SK-N-SH (cell line): ENCODE measurements at regions not wholly inside any gene's neighbourhood (a gene's known extent, or its start where the extent isn't known, plus 50 kb on each side); places are given as distances from the start of the nearest gene placed in this dataset.

ENCODE experiments used
- CHD2 ChIP-seq: fragments of 150-350 bp; IDR thresholded peaks from 2 replicates; pipeline ENCODE4 v1.6.1; 2018; ENCODE audit warnings: low read length; ENCODE audit not compliant: partially characterized antibody
- CTCF ChIP-seq: fragments of 200-600 bp; sonication (generic); IDR thresholded peaks from 2 replicates; pipeline ENCODE4 v1.6.1; 2017; ENCODE audit warnings: antibody characterized with exemption, mild to moderate bottlenecking, moderate library complexity
- ELF1 ChIP-seq: IDR thresholded peaks from 2 replicates; pipeline ENCODE4 v1.4.0; 2012
- EP300 ChIP-seq, 2 experiments: IDR thresholded peaks; 2 replicates each; pipeline versions ENCODE4 v1.4.0 to v1.6.1; 2012; ENCODE audit warnings: borderline replicate concordance in 1 of 2, low read depth in 1 of 2, low read length in 1 of 2
- GABPA ChIP-seq: IDR thresholded peaks from 2 replicates; pipeline ENCODE4 v1.4.0; 2012; ENCODE audit warnings: low read depth, mild to moderate bottlenecking
- GATA2 ChIP-seq: sonication (generic); formaldehyde crosslinking; IDR thresholded peaks from 2 replicates; pipeline ENCODE4 v1.5.0; 2020; ENCODE audit warnings: mild to moderate bottlenecking, missing genetic modification reagents
- JUND ChIP-seq: IDR thresholded peaks from 2 replicates; pipeline ENCODE4 v1.4.0; 2012
- MXI1 ChIP-seq: IDR thresholded peaks from 2 replicates; pipeline ENCODE4 v1.6.1; 2012; ENCODE audit warnings: mild to moderate bottlenecking, low read depth, low read length, improper control_type of control experiment
- RCOR1 ChIP-seq: fragments of 150-350 bp; IDR thresholded peaks from 2 replicates; pipeline ENCODE4 v1.6.1; 2017; ENCODE audit warnings: antibody characterized with exemption, low read length
- REST ChIP-seq: IDR thresholded peaks from 2 replicates; pipeline ENCODE4 v1.6.1; 2012; ENCODE audit warnings: mild to moderate bottlenecking, low read depth, low read length, moderate library complexity
- RFX5 ChIP-seq: IDR thresholded peaks from 2 replicates; pipeline ENCODE4 v1.6.1; 2012; ENCODE audit warnings: mild to moderate bottlenecking, improper control_type of control experiment, low read length
- SMC3 ChIP-seq: IDR thresholded peaks from 2 replicates; pipeline ENCODE4 v1.6.1; 2012; ENCODE audit warnings: low read depth, low read length, improper control_type of control experiment
- TAF1 ChIP-seq: IDR thresholded peaks from 2 replicates; pipeline ENCODE4 v1.6.1; 2012; ENCODE audit warnings: low read depth, mild to moderate bottlenecking, low read length, moderate library complexity, borderline replicate concordance

- no peak for TF ChIP-seq CTCF
- no peak for TF ChIP-seq JUND
- no peak for TF ChIP-seq RFX5
- no peak for TF ChIP-seq EP300 (IDR thresholded peaks at IDR 0.05; ENCODE audit: borderline replicate concordance in 1 of 2, low read depth in 1 of 2, low read length in 1 of 2)
- TF ChIP-seq GABPA = no peak
- TF ChIP-seq ELF1 = no peak
- no peak for TF ChIP-seq REST
- TF ChIP-seq MXI1 = no peak
- no peak for TF ChIP-seq CHD2
- no peak for TF ChIP-seq TAF1
- TF ChIP-seq RCOR1 = no peak
- no peak for TF ChIP-seq GATA2 (CRISPR knock-in tag)
- no peak for TF ChIP-seq SMC3
Measured at GRCh38 chr9:95736891-95737522, 138.5 kb upstream of the ERCC6L2 start.
